GM12878 (cell line): ENCODE measurements at regions not wholly inside any gene's neighbourhood (a gene's known extent, or its start where the extent isn't known, plus 50 kb on each side); places are given as distances from the start of the nearest gene placed in this dataset.

Experiments
- ATAC-seq: fragments of 200-7000 bp; cut with Tn5 transposase; 3 replicates; pipeline ENCODE4 v1.9.1; 2020; ENCODE audit warnings: mild to moderate bottlenecking, moderate library complexity
- BruUV-seq: library from RNA; stranded (reverse); fragments of 400-500 nt; replicated peaks from 2 replicates; lab custom pipeline; 2021; lab: Mats Ljungman, UMichigan
- CTCF ChIA-PET: fragments of 300-600 bp; sonication (Branson Sonifier 250); formaldehyde crosslinking; extraction: SDS; loops from one replicate; lab custom pipeline; 2021; ENCODE audit warnings: inconsistent platforms; lab: Yijun Ruan, JAX
- POLR2A ChIA-PET: fragments of 350-600 bp; formaldehyde crosslinking; extraction: SDS; loops from one replicate; lab custom pipeline; 2021; ENCODE audit warnings: inconsistent platforms; lab: Charles Lee
- RAD21 ChIA-PET: fragments of 300-600 bp; sonication (Branson Sonifier 250); formaldehyde crosslinking; loops from one replicate; lab custom pipeline; 2023; ENCODE audit warnings: antibody characterized with exemption; ENCODE audit not compliant: unreplicated experiment; lab: Charles Lee
- SMC1A ChIA-PET: fragments of 300-600 bp; sonication (Branson Sonifier 250); formaldehyde crosslinking; loops from one replicate; lab custom pipeline; 2023; ENCODE audit not compliant: unreplicated experiment, uncharacterized antibody; lab: Charles Lee
- DNase-seq: peaks from one replicate; pipeline ENCODE4 v3.0.0-alpha.2; 2011; ENCODE audit warnings: low read depth, low spot score
- FAIRE-seq: peaks from 3 replicates; lab custom pipeline; 2011; peaks lifted over from hg19 to GRCh38; lab: Jason Lieb, UNC
- H2AFZ ChIP-seq: 2 replicates; pipeline ENCODE4 v1.6.0; 2011; ENCODE audit warnings: low read depth, low read length, control low read depth; ENCODE audit not compliant: control insufficient read depth
- H3K27ac ChIP-seq: 2 replicates; pipeline ENCODE4 v1.5.1; 2011; ENCODE audit warnings: control low read depth; ENCODE audit not compliant: control insufficient read depth, insufficient read depth
- H3K27me3 ChIP-seq, 2 experiments: replicated peaks in 1 of 2; 2 replicates each; pipeline versions ENCODE4 v1.6.0 to v1.6.1; 2011; ENCODE audit warnings: low read length in 1 of 2; ENCODE audit not compliant: control insufficient read depth in 2 of 2, insufficient read depth in 2 of 2
- H3K36me3 ChIP-seq, 2 experiments: 2 replicates each; pipeline ENCODE4 v1.5.1; 2011; ENCODE audit warnings: low read length in 1 of 2; ENCODE audit not compliant: control insufficient read depth in 2 of 2, insufficient read depth in 2 of 2
- H3K4me1 ChIP-seq: 2 replicates; pipeline ENCODE4 v1.6.1; 2011; ENCODE audit warnings: mild to moderate bottlenecking, low read length, moderate library complexity, mixed read lengths; ENCODE audit not compliant: control insufficient read depth, insufficient read depth
- H3K4me2 ChIP-seq: 2 replicates; pipeline ENCODE4 v1.6.0; 2011; ENCODE audit warnings: control low read depth; ENCODE audit not compliant: control insufficient read depth, insufficient read depth
- H3K4me3 ChIP-seq: fragments of 200-600 bp; sonication (generic); 2 replicates; pipeline ENCODE4 v1.5.1; 2016
- H3K79me2 ChIP-seq: 2 replicates; pipeline ENCODE4 v1.6.0; 2011; ENCODE audit warnings: low read length; ENCODE audit not compliant: control insufficient read depth, insufficient read depth
- H3K9ac ChIP-seq: 2 replicates; pipeline ENCODE4 v1.8.0; 2011; ENCODE audit warnings: low read length, control low read depth, mixed read lengths; ENCODE audit not compliant: control insufficient read depth, insufficient read depth
- H3K9me3 ChIP-seq: replicated peaks from 3 replicates; pipeline ENCODE4 v1.5.1; 2011; ENCODE audit warnings: mild to moderate bottlenecking, low read length; ENCODE audit not compliant: control insufficient read depth, insufficient read depth
- H4K20me1 ChIP-seq: 2 replicates; pipeline ENCODE4 v1.6.0; 2011; ENCODE audit not compliant: control insufficient read depth, insufficient read depth
- ATF7 ChIP-seq: fragments of 450-650 bp; IDR thresholded peaks from 2 replicates; pipeline ENCODE4 v1.6.1; 2016; ENCODE audit warnings: low read depth, mild to moderate bottlenecking
- CBX3 ChIP-seq: fragments of 200-600 bp; sonication (generic); IDR thresholded peaks from 2 replicates; pipeline ENCODE4 v1.6.1; 2016; ENCODE audit warnings: low read depth, borderline replicate concordance
- EGR1 ChIP-seq, 2 experiments: IDR thresholded peaks; 1 replicate in 1 of 2; 2 replicates in 1 of 2; pipeline ENCODE4 v1.6.1; 2011 to 2012; ENCODE audit warnings: low read depth in 2 of 2, low read length in 2 of 2, borderline replicate concordance in 1 of 2, mild to moderate bottlenecking in 1 of 2, moderate library complexity in 1 of 2
- MEF2B ChIP-seq: fragments of 450-650 bp; IDR thresholded peaks from 2 replicates; pipeline ENCODE4 v1.6.1; 2018; ENCODE audit warnings: mild to moderate bottlenecking, moderate library complexity; ENCODE audit not compliant: partially characterized antibody, poor library complexity, severe bottlenecking
- WGBS: methylation state at CpG from one replicate; pipeline ENCODE4 v1.1.6; 2016; ENCODE audit warnings: low lambda C conversion rate; ENCODE audit not compliant: insufficient replicate concordance, insufficient coverage; ENCODE audit errors: missing lambda C conversion rate; 5-methylcytosine and 5-hydroxymethylcytosine counted together
- in situ Hi-C: fragments of 300-500 bp; cut with MboI; formaldehyde crosslinking; loops from 9 replicates; pipeline ENCODE4 v1.14.3; 2018; ENCODE audit warnings: mixed read lengths
- intact Hi-C: fragments of 100-400 bp; cut with micrococcal nuclease; formaldehyde crosslinking; loops from one replicate; pipeline ENCODE4 v1.14.2; 2022; ENCODE audit not compliant: unreplicated experiment
- TF ChIP-seq, protein P1 (sequence below): IDR thresholded peaks from 2 replicates; pipeline ENCODE4 v1.6.1; 2011; ENCODE audit warnings: mild to moderate bottlenecking, low read depth, low read length, moderate library complexity; ENCODE audit not compliant: insufficient replicate concordance
- TF ChIP-seq, protein P2 (sequence below): fragments of 450-650 bp; formaldehyde crosslinking; IDR thresholded peaks from 2 replicates; pipeline ENCODE4 v1.5.0; 2022; ENCODE audit warnings: mild to moderate bottlenecking, missing genetic modification characterization
- TF ChIP-seq, protein P3 (sequence below): fragments of 450-650 bp; formaldehyde crosslinking; IDR thresholded peaks from 2 replicates; pipeline ENCODE4 v1.4.0; 2022; ENCODE audit warnings: mild to moderate bottlenecking, moderate library complexity
- TF ChIP-seq, protein P4 (sequence below): IDR thresholded peaks from 2 replicates; pipeline ENCODE4 v1.6.1; 2012; ENCODE audit warnings: low read depth, low read length, improper control_type of control experiment

DNA sequence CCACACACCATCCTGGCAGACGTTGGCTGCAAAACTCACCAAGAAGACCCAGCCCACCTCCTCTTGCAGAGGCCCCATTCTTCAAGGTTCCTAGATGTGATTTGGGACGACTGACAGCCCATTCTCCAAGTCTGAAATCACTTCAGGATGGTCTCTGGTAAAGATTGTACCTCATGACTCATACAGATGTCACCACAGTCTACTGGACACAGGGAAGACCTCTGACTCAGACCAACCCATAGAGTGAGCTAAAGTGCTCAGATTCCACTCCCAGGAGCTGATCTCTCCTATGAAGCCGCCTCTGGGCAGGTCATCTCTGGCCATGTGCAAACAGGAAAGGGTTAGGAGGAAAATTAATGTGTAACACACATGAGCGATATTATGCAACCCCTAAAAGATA lies 102.4 kb upstream of the VWC2 start:
- RAD21 ChIA-PET = no interaction called here
- FAIRE-seq = no peak
- TF ChIP-seq ATF7 (no peak), CBX3 (no peak), MEF2B (no peak), EGR1 (IDR thresholded peaks at IDR 0.05; ENCODE audit: borderline replicate concordance in 1 of 2, low read depth in 2 of 2, low read length in 2 of 2) (no peak)
- TF ChIP-seq, protein P1, sequence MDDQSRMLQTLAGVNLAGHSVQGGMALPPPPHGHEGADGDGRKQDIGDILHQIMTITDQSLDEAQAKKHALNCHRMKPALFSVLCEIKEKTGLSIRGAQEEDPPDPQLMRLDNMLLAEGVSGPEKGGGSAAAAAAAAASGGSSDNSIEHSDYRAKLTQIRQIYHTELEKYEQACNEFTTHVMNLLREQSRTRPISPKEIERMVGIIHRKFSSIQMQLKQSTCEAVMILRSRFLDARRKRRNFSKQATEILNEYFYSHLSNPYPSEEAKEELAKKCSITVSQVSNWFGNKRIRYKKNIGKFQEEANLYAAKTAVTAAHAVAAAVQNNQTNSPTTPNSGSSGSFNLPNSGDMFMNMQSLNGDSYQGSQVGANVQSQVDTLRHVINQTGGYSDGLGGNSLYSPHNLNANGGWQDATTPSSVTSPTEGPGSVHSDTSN = no peak
- TF ChIP-seq, protein P2, sequence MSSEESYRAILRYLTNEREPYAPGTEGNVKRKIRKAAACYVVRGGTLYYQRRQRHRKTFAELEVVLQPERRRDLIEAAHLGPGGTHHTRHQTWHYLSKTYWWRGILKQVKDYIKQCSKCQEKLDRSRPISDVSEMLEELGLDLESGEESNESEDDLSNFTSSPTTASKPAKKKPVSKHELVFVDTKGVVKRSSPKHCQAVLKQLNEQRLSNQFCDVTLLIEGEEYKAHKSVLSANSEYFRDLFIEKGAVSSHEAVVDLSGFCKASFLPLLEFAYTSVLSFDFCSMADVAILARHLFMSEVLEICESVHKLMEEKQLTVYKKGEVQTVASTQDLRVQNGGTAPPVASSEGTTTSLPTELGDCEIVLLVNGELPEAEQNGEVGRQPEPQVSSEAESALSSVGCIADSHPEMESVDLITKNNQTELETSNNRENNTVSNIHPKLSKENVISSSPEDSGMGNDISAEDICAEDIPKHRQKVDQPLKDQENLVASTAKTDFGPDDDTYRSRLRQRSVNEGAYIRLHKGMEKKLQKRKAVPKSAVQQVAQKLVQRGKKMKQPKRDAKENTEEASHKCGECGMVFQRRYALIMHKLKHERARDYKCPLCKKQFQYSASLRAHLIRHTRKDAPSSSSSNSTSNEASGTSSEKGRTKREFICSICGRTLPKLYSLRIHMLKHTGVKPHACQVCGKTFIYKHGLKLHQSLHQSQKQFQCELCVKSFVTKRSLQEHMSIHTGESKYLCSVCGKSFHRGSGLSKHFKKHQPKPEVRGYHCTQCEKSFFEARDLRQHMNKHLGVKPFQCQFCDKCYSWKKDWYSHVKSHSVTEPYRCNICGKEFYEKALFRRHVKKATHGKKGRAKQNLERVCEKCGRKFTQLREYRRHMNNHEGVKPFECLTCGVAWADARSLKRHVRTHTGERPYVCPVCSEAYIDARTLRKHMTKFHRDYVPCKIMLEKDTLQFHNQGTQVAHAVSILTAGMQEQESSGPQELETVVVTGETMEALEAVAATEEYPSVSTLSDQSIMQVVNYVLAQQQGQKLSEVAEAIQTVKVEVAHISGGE (CRISPR knock-in tag) = no peak
- TF ChIP-seq, protein P3, sequence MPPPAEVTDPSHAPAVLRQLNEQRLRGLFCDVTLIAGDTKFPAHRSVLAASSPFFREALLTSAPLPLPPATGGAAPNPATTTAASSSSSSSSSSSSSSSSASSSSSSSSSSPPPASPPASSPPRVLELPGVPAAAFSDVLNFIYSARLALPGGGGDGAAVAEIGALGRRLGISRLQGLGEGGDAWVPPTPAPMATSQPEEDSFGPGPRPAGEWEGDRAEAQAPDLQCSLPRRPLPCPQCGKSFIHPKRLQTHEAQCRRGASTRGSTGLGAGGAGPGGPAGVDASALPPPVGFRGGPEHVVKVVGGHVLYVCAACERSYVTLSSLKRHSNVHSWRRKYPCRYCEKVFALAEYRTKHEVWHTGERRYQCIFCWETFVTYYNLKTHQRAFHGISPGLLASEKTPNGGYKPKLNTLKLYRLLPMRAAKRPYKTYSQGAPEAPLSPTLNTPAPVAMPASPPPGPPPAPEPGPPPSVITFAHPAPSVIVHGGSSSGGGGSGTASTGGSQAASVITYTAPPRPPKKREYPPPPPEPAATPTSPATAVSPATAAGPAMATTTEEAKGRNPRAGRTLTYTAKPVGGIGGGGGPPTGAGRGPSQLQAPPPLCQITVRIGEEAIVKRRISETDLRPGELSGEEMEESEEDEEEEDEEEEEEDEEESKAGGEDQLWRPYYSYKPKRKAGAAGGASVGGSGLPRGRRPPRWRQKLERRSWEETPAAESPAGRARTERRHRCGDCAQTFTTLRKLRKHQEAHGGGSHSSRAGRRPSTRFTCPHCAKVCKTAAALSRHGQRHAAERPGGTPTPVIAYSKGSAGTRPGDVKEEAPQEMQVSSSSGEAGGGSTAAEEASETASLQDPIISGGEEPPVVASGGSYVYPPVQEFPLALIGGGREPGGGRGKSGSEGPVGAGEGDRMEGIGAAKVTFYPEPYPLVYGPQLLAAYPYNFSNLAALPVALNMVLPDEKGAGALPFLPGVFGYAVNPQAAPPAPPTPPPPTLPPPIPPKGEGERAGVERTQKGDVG (CRISPR knock-in tag) = no peak
- TF ChIP-seq, protein P4, sequence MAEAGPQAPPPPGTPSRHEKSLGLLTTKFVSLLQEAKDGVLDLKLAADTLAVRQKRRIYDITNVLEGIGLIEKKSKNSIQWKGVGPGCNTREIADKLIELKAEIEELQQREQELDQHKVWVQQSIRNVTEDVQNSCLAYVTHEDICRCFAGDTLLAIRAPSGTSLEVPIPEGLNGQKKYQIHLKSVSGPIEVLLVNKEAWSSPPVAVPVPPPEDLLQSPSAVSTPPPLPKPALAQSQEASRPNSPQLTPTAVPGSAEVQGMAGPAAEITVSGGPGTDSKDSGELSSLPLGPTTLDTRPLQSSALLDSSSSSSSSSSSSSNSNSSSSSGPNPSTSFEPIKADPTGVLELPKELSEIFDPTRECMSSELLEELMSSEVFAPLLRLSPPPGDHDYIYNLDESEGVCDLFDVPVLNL = no peak

More for the DNA sequence above, 102.4 kb upstream of the VWC2 start:
- no TSS peak for BruUV-seq
- Histone ChIP-seq H2AFZ (no peak overlapping the region), H3K36me3 (no peaks in the 10 kb centered on the region), H3K27ac (no peak overlapping the region), H3K79me2 (no peaks in the 10 kb centered on the region), H4K20me1 (no peaks in the 10 kb centered on the region), H3K4me1 (no peaks in the 10 kb centered on the region), H3K27me3 (no peaks in the 10 kb centered on the region; a peak in 1 of 4 replicates), H3K4me2 (no peak overlapping the region), H3K4me3 (no peak overlapping the region), H3K9me3 (no peaks in the 10 kb centered on the region), H3K9ac (no peak overlapping the region)
- intact Hi-C loops (no loop called here), in situ Hi-C loops (no loop called here)
- POLR2A ChIA-PET = no interaction called here
- DNase-seq = no peak
- no peak for ATAC-seq
- SMC1A ChIA-PET = no interaction called here
- 16% methylated on average over 4 of the region's 4 CpGs for WGBS
- CTCF ChIA-PET = no interaction called here
